Smooth muscle cell (in vitro differentiated cells): ENCODE measurements at regions not wholly inside any gene's neighbourhood (a gene's known extent, or its start where the extent isn't known, plus 50 kb on each side); places are given as distances from the start of the nearest gene placed in this dataset.
A peak's percentile ranks its signal among the peaks of the same experiment; 100 is the strongest.

Experiments
- DNase-seq: peaks from one replicate; lab custom pipeline; 2025; ENCODE audit not compliant: unreplicated experiment; lab: John Stamatoyannopoulos, UW
- H2AFZ ChIP-seq: fragments of 200-600 bp; sonication (generic); 2 replicates; pipeline ENCODE4 v1.6.0; 2016; ENCODE audit warnings: antibody characterized with exemption, low read depth, mild to moderate bottlenecking
- H3F3A ChIP-seq: fragments of 200-600 bp; sonication (generic); 2 replicates; pipeline ENCODE4 v1.6.0; 2017; ENCODE audit warnings: antibody characterized with exemption, low read depth
- H3K27ac ChIP-seq: fragments of 200-600 bp; sonication (generic); 2 replicates; pipeline ENCODE4 v1.5.1; 2016; ENCODE audit warnings: low read depth, mild to moderate bottlenecking
- H3K27me3 ChIP-seq: fragments of 200-600 bp; sonication (generic); 2 replicates; pipeline ENCODE4 v1.6.1; 2016; ENCODE audit warnings: low read depth, mild to moderate bottlenecking
- H3K36me3 ChIP-seq: fragments of 200-600 bp; sonication (generic); 2 replicates; pipeline ENCODE4 v1.5.1; 2016; ENCODE audit warnings: low read depth
- H3K4me1 ChIP-seq: fragments of 200-600 bp; sonication (generic); 2 replicates; pipeline ENCODE4 v1.5.1; 2016; ENCODE audit warnings: low read depth
- H3K4me2 ChIP-seq: fragments of 200-600 bp; sonication (generic); 2 replicates; pipeline ENCODE4 v1.6.0; 2016; ENCODE audit warnings: mild to moderate bottlenecking
- H3K4me3 ChIP-seq: fragments of 200-600 bp; sonication (generic); 2 replicates; pipeline ENCODE4 v1.5.1; 2016; ENCODE audit warnings: mild to moderate bottlenecking
- H3K79me2 ChIP-seq: fragments of 200-600 bp; sonication (generic); 2 replicates; pipeline ENCODE4 v1.6.0; 2016; ENCODE audit warnings: low read depth, mild to moderate bottlenecking
- H3K9ac ChIP-seq: fragments of 200-600 bp; sonication (generic); 2 replicates; pipeline ENCODE4 v1.6.0; 2016; ENCODE audit warnings: low read depth
- H3K9me3 ChIP-seq: fragments of 200-600 bp; sonication (generic); replicated peaks from 2 replicates; pipeline ENCODE4 v1.5.1; 2016; ENCODE audit warnings: low read depth
- H4K20me1 ChIP-seq: fragments of 200-600 bp; sonication (generic); 2 replicates; pipeline ENCODE4 v1.6.0; 2016; ENCODE audit warnings: low read depth
- WGBS: methylation state at CpG from one replicate; pipeline ENCODE4 v1.1.7; 2016; ENCODE audit warnings: low lambda C conversion rate; 5-methylcytosine and 5-hydroxymethylcytosine counted together
- TF ChIP-seq, protein P1 (sequence below): fragments of 200-600 bp; sonication (generic); IDR thresholded peaks from 2 replicates; pipeline ENCODE4 v1.5.1; 2017; ENCODE audit warnings: borderline replicate concordance, mild to moderate bottlenecking, antibody characterized with exemption; ENCODE audit not compliant: insufficient read depth, poor library complexity, severe bottlenecking

DNA sequence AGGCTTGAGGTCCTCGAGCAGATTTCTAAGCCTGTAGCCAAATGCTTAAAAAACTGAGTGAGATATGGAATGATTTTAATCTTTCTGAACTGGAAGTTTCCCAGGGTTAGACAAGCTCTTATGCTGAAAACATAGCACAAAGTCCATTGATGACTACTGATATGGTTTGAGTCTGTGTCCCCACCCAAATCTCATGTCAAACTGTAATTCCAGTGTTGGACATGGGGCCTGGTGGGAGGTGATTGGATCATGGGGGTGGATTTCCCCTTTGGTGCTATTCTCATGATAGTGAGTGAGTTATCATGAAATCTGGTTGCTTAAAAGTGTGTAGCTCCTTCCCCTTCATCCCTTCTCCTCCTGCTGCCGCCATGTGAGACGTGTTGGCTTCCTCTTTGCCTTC lies 454.9 kb downstream of the SPRY1 start:
- Histone ChIP-seq H2AFZ (no peak overlapping the region), H3K4me1 (peaks cover 10% of the 10 kb centered on the region), H3K9me3 (no peaks in the 10 kb centered on the region), H3K9ac (no peak overlapping the region), H3F3A (no peaks in the 10 kb centered on the region), H4K20me1 (no peaks in the 10 kb centered on the region), H3K4me3 (no peak overlapping the region), H3K27me3 (no peaks in the 10 kb centered on the region), H3K79me2 (no peaks in the 10 kb centered on the region), H3K4me2 (no peak overlapping the region), H3K27ac (no peak overlapping the region), H3K36me3 (no peaks in the 10 kb centered on the region)
- TF ChIP-seq, protein P1, sequence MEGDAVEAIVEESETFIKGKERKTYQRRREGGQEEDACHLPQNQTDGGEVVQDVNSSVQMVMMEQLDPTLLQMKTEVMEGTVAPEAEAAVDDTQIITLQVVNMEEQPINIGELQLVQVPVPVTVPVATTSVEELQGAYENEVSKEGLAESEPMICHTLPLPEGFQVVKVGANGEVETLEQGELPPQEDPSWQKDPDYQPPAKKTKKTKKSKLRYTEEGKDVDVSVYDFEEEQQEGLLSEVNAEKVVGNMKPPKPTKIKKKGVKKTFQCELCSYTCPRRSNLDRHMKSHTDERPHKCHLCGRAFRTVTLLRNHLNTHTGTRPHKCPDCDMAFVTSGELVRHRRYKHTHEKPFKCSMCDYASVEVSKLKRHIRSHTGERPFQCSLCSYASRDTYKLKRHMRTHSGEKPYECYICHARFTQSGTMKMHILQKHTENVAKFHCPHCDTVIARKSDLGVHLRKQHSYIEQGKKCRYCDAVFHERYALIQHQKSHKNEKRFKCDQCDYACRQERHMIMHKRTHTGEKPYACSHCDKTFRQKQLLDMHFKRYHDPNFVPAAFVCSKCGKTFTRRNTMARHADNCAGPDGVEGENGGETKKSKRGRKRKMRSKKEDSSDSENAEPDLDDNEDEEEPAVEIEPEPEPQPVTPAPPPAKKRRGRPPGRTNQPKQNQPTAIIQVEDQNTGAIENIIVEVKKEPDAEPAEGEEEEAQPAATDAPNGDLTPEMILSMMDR: no peak
- WGBS: 74% methylated on average over 3 of the region's 3 CpGs
- DNase-seq: no peak

DNA sequence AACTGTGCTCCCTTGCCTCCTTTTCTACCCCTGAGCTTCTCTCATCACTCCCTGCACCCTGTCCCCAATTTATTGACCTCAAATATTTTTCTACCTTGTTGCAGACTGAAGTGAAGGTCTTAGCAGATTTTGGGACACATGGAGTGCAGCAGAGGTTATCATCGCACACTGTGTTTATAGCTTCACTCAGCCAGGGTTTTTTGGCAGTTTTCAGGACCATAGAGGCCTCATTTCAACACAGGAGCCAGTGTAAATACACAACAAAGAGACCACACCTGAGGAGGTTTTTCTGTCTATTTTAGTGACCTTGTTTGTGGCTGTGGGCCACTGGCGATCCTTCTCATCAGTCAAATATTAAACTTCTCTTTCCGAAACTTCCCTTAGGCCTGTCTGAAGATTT lies 457.1 kb downstream of the SPRY1 start:
- Histone ChIP-seq H3K9me3 (no peaks in the 10 kb centered on the region), H2AFZ (no peak overlapping the region), H3K9ac (no peak overlapping the region), H3K4me2 (no peak overlapping the region), H3K79me2 (no peaks in the 10 kb centered on the region), H3K27me3 (no peaks in the 10 kb centered on the region), H3K27ac (no peak overlapping the region), H3F3A (no peaks in the 10 kb centered on the region), H4K20me1 (no peaks in the 10 kb centered on the region), H3K4me1 (peaks cover 26% of the 10 kb centered on the region), H3K4me3 (no peak overlapping the region), H3K36me3 (no peaks in the 10 kb centered on the region)
- DNase-seq: no peak
- 94% methylated on average over 3 of the region's 3 CpGs for WGBS
- TF ChIP-seq, protein P1: no peak

DNA sequence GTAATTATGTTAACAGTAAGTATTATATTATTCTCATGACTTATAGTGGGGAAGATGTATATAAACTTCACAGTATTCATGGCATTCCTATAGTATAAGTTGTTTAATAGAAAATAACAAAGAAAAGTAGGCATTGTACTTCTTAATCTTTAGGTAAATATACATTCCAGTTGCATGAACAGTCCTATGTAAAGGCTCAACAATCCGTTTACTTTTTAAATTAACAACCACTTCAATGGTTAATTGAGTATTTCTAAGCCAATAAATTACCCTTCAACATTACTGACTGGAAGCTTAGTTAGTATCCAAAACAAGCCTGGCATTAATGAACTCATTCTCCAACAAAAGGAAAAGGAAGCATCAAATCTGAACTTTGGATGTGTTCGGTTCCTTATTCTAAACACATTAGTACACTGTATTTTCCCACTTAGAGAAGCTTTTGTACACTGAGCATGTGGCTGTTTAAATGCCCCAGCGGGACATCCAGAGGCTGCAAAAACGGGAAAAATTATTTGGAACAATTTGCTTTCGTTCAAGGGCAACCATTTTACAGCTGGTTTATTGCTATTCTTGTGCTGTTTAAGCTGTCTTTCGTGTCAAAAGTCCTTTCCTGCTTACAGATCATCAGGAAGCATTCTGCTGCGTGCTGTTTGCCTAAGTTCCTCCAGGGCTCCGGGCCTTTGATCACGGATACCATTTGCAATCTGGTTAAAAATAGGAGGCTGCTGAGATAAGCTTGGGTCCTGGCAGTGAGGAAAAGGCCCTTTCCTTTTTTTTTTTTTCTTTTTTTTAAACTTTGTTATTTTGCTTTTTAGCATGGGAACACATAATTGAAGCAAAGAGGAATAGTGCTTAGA lies 460.3 kb downstream of the SPRY1 start:
- Histone ChIP-seq H3K9ac (no peak overlapping the region), H3K27ac (peak overlapping the region; percentile 52), H3K4me3 (peak overlapping the region; percentile 27), H4K20me1 (no peaks in the 10 kb centered on the region), H3K9me3 (no peaks in the 10 kb centered on the region), H3K4me2 (peak overlapping the region; percentile 67), H3K27me3 (no peaks in the 10 kb centered on the region), H3K36me3 (no peaks in the 10 kb centered on the region), H3K4me1 (peaks cover 19% of the 10 kb centered on the region), H2AFZ (peak overlapping the region; percentile 92), H3F3A (no peaks in the 10 kb centered on the region), H3K79me2 (no peaks in the 10 kb centered on the region)
- 12% methylated on average over 9 of the region's 9 CpGs for WGBS
- no peak for DNase-seq
- TF ChIP-seq, protein P1: no peak

DNA sequence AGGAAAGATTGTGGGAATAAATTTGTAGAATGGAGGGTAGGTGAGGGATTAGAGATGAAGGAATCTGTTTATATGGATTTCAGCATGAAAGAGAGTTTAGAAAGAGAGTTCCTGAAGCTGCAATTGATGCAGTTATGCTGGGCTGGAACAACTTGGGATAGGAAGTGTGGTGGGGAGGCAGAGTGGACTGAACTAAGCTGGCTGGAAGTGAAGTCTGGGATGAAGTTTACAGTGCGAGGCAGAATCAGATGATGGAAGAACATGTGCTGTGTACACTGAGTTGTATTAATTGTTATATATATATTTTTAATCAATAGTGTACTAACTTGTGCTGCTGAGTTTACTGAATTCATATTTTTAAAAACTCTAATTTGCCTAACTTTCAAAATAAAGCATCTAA lies 461.9 kb downstream of the SPRY1 start:
- Histone ChIP-seq H3K4me3 (no peak overlapping the region), H3K9ac (no peak overlapping the region), H3K27me3 (no peaks in the 10 kb centered on the region), H3K9me3 (no peaks in the 10 kb centered on the region), H3K4me2 (no peak overlapping the region), H3K36me3 (no peaks in the 10 kb centered on the region), H3F3A (no peaks in the 10 kb centered on the region), H3K4me1 (peaks cover 19% of the 10 kb centered on the region), H2AFZ (peak overlapping the region; percentile 32), H3K27ac (no peak overlapping the region), H4K20me1 (no peaks in the 10 kb centered on the region), H3K79me2 (no peaks in the 10 kb centered on the region)
- WGBS: 81% methylated on average over 1 of the region's 1 CpG
- no peak for DNase-seq
- TF ChIP-seq, protein P1: no peak
